K562 (cell line): ENCODE measurements at regions not wholly inside any gene's neighbourhood (a gene's known extent, or its start where the extent isn't known, plus 50 kb on each side); places are given as distances from the start of the nearest gene placed in this dataset.
A peak's percentile ranks its signal among the peaks of the same experiment; 100 is the strongest.

Experiments used
- ATAC-seq: fragments of 200-7000 bp; cut with Tn5 transposase; 3 replicates; pipeline ENCODE4 v1.9.1; 2020; ENCODE audit warnings: moderate library complexity
- BruUV-seq: library from RNA; stranded (reverse); fragments of 400-500 nt; replicated peaks from 2 replicates; lab custom pipeline; 2021; lab: Mats Ljungman, UMichigan
- CTCF ChIA-PET: fragments of 300-600 bp; formaldehyde crosslinking; extraction: SDS; loops from one replicate; lab custom pipeline; 2021; ENCODE audit warnings: low intra/inter-chr PET ratio; lab: Yijun Ruan, JAX
- POLR2A ChIA-PET: fragments of 300-600, 350-650 bp; sonication (Branson Sonifier 250); formaldehyde crosslinking; extraction: SDS; loops from one replicate; lab custom pipeline; 2021; ENCODE audit warnings: antibody characterized with exemption, inconsistent platforms; lab: Yijun Ruan, JAX
- DNase-seq, 4 experiments: peaks; one replicate each; pipeline versions ENCODE4 v3.0.0 to v3.0.0-alpha.2; 2011 to 2018; ENCODE audit warnings: low spot score in 3 of 4, mixed read lengths in 3 of 4; ENCODE audit errors: extremely low read depth in 1 of 4
- FAIRE-seq: peaks from 2 replicates; lab custom pipeline; 2011; peaks lifted over from hg19 to GRCh38; lab: Jason Lieb, UNC
- H2AFZ ChIP-seq: 2 replicates; pipeline ENCODE4 v1.6.0; 2011; ENCODE audit warnings: low read depth, low read length, control low read depth, inconsistent platforms
- H3K27ac ChIP-seq: fragments of 200-600 bp; 3 replicates; pipeline ENCODE4 v1.8.0; 2011; ENCODE audit warnings: low read depth, mild to moderate bottlenecking, control low read depth, inconsistent platforms, low read length, moderate library complexity, mixed read lengths; ENCODE audit errors: extremely low read depth
- H3K27me3 ChIP-seq, 2 experiments: fragments of 300-600 bp in 1 of 2; 2 replicates in 1 of 2; 3 replicates in 1 of 2; pipeline versions ENCODE4 v1.6.0 to v1.8.0; 2011; ENCODE audit warnings: inconsistent platforms in 2 of 2, low read length in 2 of 2, mild to moderate bottlenecking in 1 of 2, mixed read lengths in 1 of 2, moderate library complexity in 1 of 2; ENCODE audit not compliant: control insufficient read depth in 2 of 2, insufficient read depth in 2 of 2
- H3K36me3 ChIP-seq: fragments of 300-600 bp; 3 replicates; pipeline ENCODE4 v1.8.0; 2011; ENCODE audit warnings: mild to moderate bottlenecking, low read length, inconsistent platforms; ENCODE audit not compliant: control insufficient read depth, insufficient read depth
- H3K4me1 ChIP-seq, 2 experiments: fragments of 200-600 bp in 1 of 2; replicated peaks in 1 of 2; 2 replicates in 1 of 2; 3 replicates in 1 of 2; pipeline versions ENCODE4 v1.5.1 to v1.8.0; 2011; ENCODE audit warnings: inconsistent platforms in 2 of 2, low read length in 2 of 2, mild to moderate bottlenecking in 1 of 2, mixed read lengths in 1 of 2, moderate library complexity in 1 of 2; ENCODE audit not compliant: control insufficient read depth in 2 of 2, insufficient read depth in 2 of 2
- H3K4me2 ChIP-seq: 2 replicates; pipeline ENCODE4 v1.6.1; 2011; ENCODE audit warnings: low read length, control low read depth, inconsistent platforms, mixed read lengths; ENCODE audit not compliant: insufficient read depth
- H3K4me3 ChIP-seq: fragments of 200-600 bp; sonication (generic), shearing (Covaris generic); 2 replicates; pipeline ENCODE4 v1.5.1; 2016; ENCODE audit warnings: control low read depth, inconsistent platforms
- H3K79me2 ChIP-seq: fragments of 200-600 bp; 3 replicates; pipeline ENCODE4 v1.8.0; 2011; ENCODE audit warnings: low read length, inconsistent platforms; ENCODE audit not compliant: control insufficient read depth, insufficient read depth
- H3K9ac ChIP-seq, 2 experiments: 2 replicates each; pipeline versions ENCODE4 v1.6.0 to v1.6.1; 2011; ENCODE audit warnings: low read depth in 2 of 2, low read length in 2 of 2, control low read depth in 1 of 2, inconsistent platforms in 1 of 2, mild to moderate bottlenecking in 1 of 2, mixed read lengths in 1 of 2; ENCODE audit not compliant: insufficient read depth in 1 of 2
- H3K9me1 ChIP-seq: one replicate; pipeline ENCODE4 v1.6.0; 2011; ENCODE audit warnings: inconsistent platforms, mild to moderate bottlenecking, low read length, moderate library complexity; ENCODE audit not compliant: control insufficient read depth, insufficient read depth
- H3K9me3 ChIP-seq: replicated peaks from 2 replicates; pipeline ENCODE4 v1.5.1; 2011; ENCODE audit warnings: low read depth, low read length, inconsistent platforms; ENCODE audit not compliant: control insufficient read depth, insufficient read depth
- H4K20me1 ChIP-seq: replicated peaks from 2 replicates; pipeline ENCODE4 v1.6.1; 2011; ENCODE audit warnings: low read length, inconsistent platforms, mixed read lengths; ENCODE audit not compliant: control insufficient read depth, insufficient read depth
- E4F1 ChIP-seq: fragments of 250-450 bp; sonication (Bioruptor Pico); IDR thresholded peaks from 2 replicates; pipeline ENCODE4 v1.5.0; 2021; ENCODE audit warnings: mild to moderate bottlenecking, borderline replicate concordance
- FOXJ2 ChIP-seq: fragments of 200-800 bp; sonication (Bioruptor generic); IDR thresholded peaks from 2 replicates; pipeline ENCODE4 v1.6.1; 2016; ENCODE audit warnings: missing genetic modification characterization, missing compliant biosample characterization
- HDAC1 ChIP-seq, 2 experiments: fragments of 450-650 bp; IDR thresholded peaks; 2 replicates each; pipeline ENCODE4 v1.6.1; 2016 to 2017; ENCODE audit warnings: inconsistent platforms in 1 of 2, mild to moderate bottlenecking in 1 of 2, moderate library complexity in 1 of 2
- HES1 ChIP-seq: fragments of 450-650 bp; IDR thresholded peaks from 2 replicates; pipeline ENCODE4 v1.6.1; 2016; ENCODE audit warnings: low read depth, mild to moderate bottlenecking, moderate library complexity
- PHB ChIP-seq: fragments of 250-450 bp; sonication (Bioruptor Pico); IDR thresholded peaks from 2 replicates; pipeline ENCODE4 v1.5.0; 2021
- RBM25 ChIP-seq: fragments of 200-400 bp; formaldehyde crosslinking; IDR thresholded peaks from 2 replicates; pipeline ENCODE4 v1.6.1; 2018; ENCODE audit warnings: low read length, low read depth, moderate library complexity; ENCODE audit not compliant: severe bottlenecking
- ZNF316 ChIP-seq: fragments of 450-650 bp; IDR thresholded peaks from 2 replicates; pipeline ENCODE4 v1.6.1; 2016
- ZNF780A ChIP-seq: fragments of 250-450 bp; sonication (Bioruptor Pico); IDR thresholded peaks from 2 replicates; pipeline ENCODE4 v1.5.0; 2021; ENCODE audit warnings: mild to moderate bottlenecking
- WGBS: fragments of 100-300 bp; shearing (Covaris generic); methylation state at CpG from one replicate; pipeline ENCODE4 v1.1.6; 2016; ENCODE audit warnings: low coverage, mixed read lengths; ENCODE audit not compliant: insufficient coverage; ENCODE audit errors: missing lambda C conversion rate; 5-methylcytosine and 5-hydroxymethylcytosine counted together
- in situ Hi-C: fragments of 300-500 bp; cut with MboI; formaldehyde crosslinking; loops from 4 replicates; pipeline ENCODE4 v1.15.0; 2018; ENCODE audit warnings: inconsistent platforms, mixed read lengths
- intact Hi-C: fragments of 100-400 bp; cut with micrococcal nuclease; formaldehyde crosslinking; loops from 2 replicates; pipeline ENCODE4 v1.14.2; 2022

- FAIRE-seq = no peak
- TF ChIP-seq RBM25 = peak; percentile 74
- TF ChIP-seq HES1 = no peak
- TF ChIP-seq PHB (CRISPR knock-in tag) = no peak
- TF ChIP-seq ZNF316 = no peak
- no peak for TF ChIP-seq E4F1
- no peak for TF ChIP-seq HDAC1 (IDR thresholded peaks at IDR 0.05)
- no peak for TF ChIP-seq ZNF780A
- TF ChIP-seq FOXJ2 (tag) = no peak
- in situ Hi-C loops (no loop called here), intact Hi-C loops (no loop called here)
- Histone ChIP-seq H3K9ac (no peak overlapping the region), H4K20me1 (peaks cover 23% of the 10 kb centered on the region; the same call in 1 of the 2 replicates), H3K9me3 (no peaks in the 10 kb centered on the region), H3K27me3 (peaks cover 70 to 91% of the 10 kb centered on the region in 2 experiments), H2AFZ (no peak overlapping the region), H3K4me1 (no peaks in the 10 kb centered on the region), H3K27ac (no peak overlapping the region), H3K79me2 (no peaks in the 10 kb centered on the region), H3K9me1 (peaks cover 4% of the 10 kb centered on the region), H3K36me3 (no peaks in the 10 kb centered on the region), H3K4me2 (no peak overlapping the region), H3K4me3 (no peak overlapping the region)
- no peak for DNase-seq
- BruUV-seq = no TSS peak
- POLR2A ChIA-PET = interaction anchor here (1.1 to 1.3 kb wide), 2 partner anchors 13 to 26 kb away, joined by 3 to 5 read pairs; no protein-coding TSS in a partner anchor
- ATAC-seq = no peak
- 2% methylated on average over 3 of the region's 3 CpGs for WGBS
- CTCF ChIA-PET = no interaction called here
These were observed 51.3 kb upstream of the CCDC167 start for GRCh38 chr6:37551002-37551401.
